ENCODE measurements at regions not wholly inside any gene's neighbourhood (a gene's known extent, or its start where the extent isn't known, plus 50 kb on each side); places are given as distances from the start of the nearest gene placed in this dataset.
"Not testable (repeated sequence)": the region's sequence is repeated elsewhere in the genome, so short reads cannot be mapped to it uniquely, and the experiment has no call there.

DNA sequence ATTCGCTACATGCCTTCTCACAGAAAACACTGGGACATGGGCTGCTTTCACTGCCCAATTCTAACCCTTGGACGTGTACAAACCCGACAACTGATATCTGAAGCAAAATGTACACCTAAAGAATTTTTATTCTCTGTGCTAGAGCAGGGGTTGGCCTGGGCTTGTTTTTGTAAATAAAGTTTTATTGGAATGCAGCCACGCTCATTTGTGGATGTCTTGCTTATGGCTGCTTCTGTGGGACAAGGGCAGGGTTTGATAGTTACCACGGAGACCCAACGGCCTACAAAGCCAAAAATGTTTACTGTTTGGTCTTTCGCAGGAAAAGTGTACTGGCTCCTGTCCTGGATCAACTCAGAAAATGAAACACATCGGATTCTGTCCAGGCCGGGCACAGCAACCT, 58.1 kb upstream of the APCDD1L start:
- no peak overlapping the region for H3K27ac ChIP-seq (ENCODE audit: low read depth, low read length, poor library complexity, severe bottlenecking)
- no peaks in the 10 kb centered on the region for H4K20me1 ChIP-seq (ENCODE audit: insufficient read depth, low read length)
- no peaks in the 10 kb centered on the region for H3K36me3 ChIP-seq (ENCODE audit: insufficient read depth, low read length)
- no peak overlapping the region for H3K4me3 ChIP-seq (ENCODE audit: low read depth, low read length, poor library complexity, severe bottlenecking)
- no peak for DNase-seq (ENCODE audit: low spot score)
- no TSS peak for BruUV-seq (replicated peaks)
- TF ChIP-seq EZH2phosphoT487 (IDR thresholded peaks at IDR 0.05; ENCODE audit: borderline replicate concordance, low read depth, low read length) = no peak
- TF ChIP-seq, protein P1, sequence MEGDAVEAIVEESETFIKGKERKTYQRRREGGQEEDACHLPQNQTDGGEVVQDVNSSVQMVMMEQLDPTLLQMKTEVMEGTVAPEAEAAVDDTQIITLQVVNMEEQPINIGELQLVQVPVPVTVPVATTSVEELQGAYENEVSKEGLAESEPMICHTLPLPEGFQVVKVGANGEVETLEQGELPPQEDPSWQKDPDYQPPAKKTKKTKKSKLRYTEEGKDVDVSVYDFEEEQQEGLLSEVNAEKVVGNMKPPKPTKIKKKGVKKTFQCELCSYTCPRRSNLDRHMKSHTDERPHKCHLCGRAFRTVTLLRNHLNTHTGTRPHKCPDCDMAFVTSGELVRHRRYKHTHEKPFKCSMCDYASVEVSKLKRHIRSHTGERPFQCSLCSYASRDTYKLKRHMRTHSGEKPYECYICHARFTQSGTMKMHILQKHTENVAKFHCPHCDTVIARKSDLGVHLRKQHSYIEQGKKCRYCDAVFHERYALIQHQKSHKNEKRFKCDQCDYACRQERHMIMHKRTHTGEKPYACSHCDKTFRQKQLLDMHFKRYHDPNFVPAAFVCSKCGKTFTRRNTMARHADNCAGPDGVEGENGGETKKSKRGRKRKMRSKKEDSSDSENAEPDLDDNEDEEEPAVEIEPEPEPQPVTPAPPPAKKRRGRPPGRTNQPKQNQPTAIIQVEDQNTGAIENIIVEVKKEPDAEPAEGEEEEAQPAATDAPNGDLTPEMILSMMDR (conservative IDR thresholded peaks at IDR 0.05; ENCODE audit: low read length) = no peak
- CTCF ChIA-PET (ENCODE audit: unreplicated experiment) = no interaction called here
- H3K9me2 ChIP-seq (ENCODE audit: insufficient read depth, low read length) = no peaks in the 10 kb centered on the region
- H2AFZ ChIP-seq (ENCODE audit: low read length) = no peak overlapping the region
- no peaks in the 10 kb centered on the region for H3K4me1 ChIP-seq (ENCODE audit: insufficient read depth, low read length, poor library complexity, severe bottlenecking)
- POLR2A ChIA-PET = no interaction called here
- intact Hi-C loops (cut with micrococcal nuclease; ENCODE audit: unreplicated experiment) = no loop called here
- H3K4me2 ChIP-seq (ENCODE audit: low read length) = no peak overlapping the region
- no peaks in the 10 kb centered on the region for H3K9me3 ChIP-seq (ENCODE audit: low read length)
- H3K79me2 ChIP-seq (ENCODE audit: insufficient read depth, low read depth, low read length) = no peaks in the 10 kb centered on the region

- BruUV-seq (replicated peaks); intact Hi-C loops (cut with micrococcal nuclease; ENCODE audit: unreplicated experiment); H3K4me3 ChIP-seq (ENCODE audit: low read depth, low read length, poor library complexity, severe bottlenecking); H3K4me2 ChIP-seq (ENCODE audit: low read length); H4K20me1 ChIP-seq (ENCODE audit: insufficient read depth, low read length); H3K9me3 ChIP-seq (ENCODE audit: low read length); H3K9me2 ChIP-seq (ENCODE audit: insufficient read depth, low read length); H3K79me2 ChIP-seq (ENCODE audit: insufficient read depth, low read depth, low read length); DNase-seq (ENCODE audit: low spot score); CTCF ChIA-PET (ENCODE audit: unreplicated experiment); H2AFZ ChIP-seq (ENCODE audit: low read length); H3K36me3 ChIP-seq (ENCODE audit: insufficient read depth, low read length); H3K4me1 ChIP-seq (ENCODE audit: insufficient read depth, low read length, poor library complexity, severe bottlenecking); H3K27ac ChIP-seq (ENCODE audit: low read depth, low read length, poor library complexity, severe bottlenecking): not testable (repeated sequence)
- POLR2A ChIA-PET = interaction anchor here (0.6 kb wide), 1 partner anchor 610 kb away, joined by 4 read pairs; no protein-coding TSS in a partner anchor
These were observed 57.2 kb upstream of the APCDD1L start for GRCh38 chr20:58572428-58572763.

DNA sequence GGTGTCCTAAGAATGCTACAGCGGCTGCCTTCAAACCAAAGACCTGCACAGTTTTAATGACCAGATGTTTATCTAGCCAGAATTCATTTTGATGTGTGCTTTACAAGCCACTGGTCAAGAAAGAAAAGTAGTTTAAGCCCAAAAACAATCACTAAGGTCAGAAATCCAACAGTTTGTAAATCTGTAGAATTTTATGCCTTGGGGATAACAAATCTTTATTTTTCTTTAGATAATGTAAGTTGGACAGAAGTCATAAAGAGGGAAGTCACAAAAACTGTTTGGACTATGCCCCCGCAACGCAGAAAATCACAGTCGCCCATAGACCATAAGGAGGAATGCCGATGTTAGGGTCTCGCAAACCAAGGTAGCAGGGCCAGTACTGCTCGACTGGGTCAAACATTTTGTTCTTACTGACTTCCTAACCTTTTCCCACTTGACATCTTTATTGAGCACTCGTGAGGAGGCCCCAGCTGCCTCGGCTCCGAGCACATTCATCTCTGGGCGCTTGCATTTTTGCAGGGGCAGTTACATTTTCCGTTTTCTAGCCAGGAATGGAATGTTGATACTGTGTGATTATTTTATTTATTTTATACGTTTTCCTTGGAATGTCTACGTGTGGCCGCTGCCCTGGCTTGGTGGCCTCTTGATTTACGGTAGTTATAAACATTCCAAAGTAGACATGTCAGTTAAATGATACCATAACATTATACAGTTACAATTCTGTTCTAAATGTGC, 56.7 kb upstream of the APCDD1L start:
- Histone ChIP-seq H3K4me2 (ENCODE audit: low read length) (no peak overlapping the region), H3K27ac (ENCODE audit: low read depth, low read length, poor library complexity, severe bottlenecking) (no peak overlapping the region), H3K4me3 (ENCODE audit: low read depth, low read length, poor library complexity, severe bottlenecking) (no peak overlapping the region), H3K9me2 (ENCODE audit: insufficient read depth, low read length) (no peaks in the 10 kb centered on the region), H3K36me3 (ENCODE audit: insufficient read depth, low read length) (no peaks in the 10 kb centered on the region), H3K9me3 (ENCODE audit: low read length) (no peaks in the 10 kb centered on the region), H3K79me2 (ENCODE audit: insufficient read depth, low read depth, low read length) (no peaks in the 10 kb centered on the region), H2AFZ (ENCODE audit: low read length) (no peak overlapping the region), H4K20me1 (ENCODE audit: insufficient read depth, low read length) (no peaks in the 10 kb centered on the region), H3K4me1 (ENCODE audit: insufficient read depth, low read length, poor library complexity, severe bottlenecking) (no peaks in the 10 kb centered on the region)
- CTCF ChIA-PET (ENCODE audit: unreplicated experiment) = no interaction called here
- BruUV-seq (replicated peaks) = no TSS peak
- intact Hi-C loops (cut with micrococcal nuclease; ENCODE audit: unreplicated experiment) = no loop called here
- no peak for DNase-seq (ENCODE audit: low spot score)
- POLR2A ChIA-PET = interaction anchor here (0.6 kb wide), 1 partner anchor 610 kb away, joined by 4 read pairs; no protein-coding TSS in a partner anchor
- TF ChIP-seq, protein P1 (conservative IDR thresholded peaks at IDR 0.05; ENCODE audit: low read length) = no peak
- no peak for TF ChIP-seq EZH2phosphoT487 (IDR thresholded peaks at IDR 0.05; ENCODE audit: borderline replicate concordance, low read depth, low read length)
